Natural killer cell treated with Interleukin-12 subunit alpha and Interleukin-12 subunit beta and Interleukin-15 and Interleukin-18, amount 100 ng/mL, for 72 hours (primary cell): ENCODE measurements at regions not wholly inside any gene's neighbourhood (a gene's known extent, or its start where the extent isn't known, plus 50 kb on each side); places are given as distances from the start of the nearest gene placed in this dataset.

ENCODE experiments used
- ATAC-seq, 2 donors: fragments of 150-1000 bp; cut with Tn5 transposase in 1 of 2; sonication (Bioruptor Pico), chemical (Tn5 transposase) in 1 of 2; 2 replicates each; pipeline ENCODE4 v1.10.0; 2021
- DNase-seq: peaks from one replicate; pipeline ENCODE4 v3.0.0; 2022; ENCODE audit warnings: low spot score
- H3K27ac Mint-ChIP-seq, 2 donors: 1 replicate in 1 of 2; 2 replicates in 1 of 2; pipeline ENCODE4 v1.8.0; 2022; ENCODE audit warnings: mixed read lengths in 2 of 2, mild to moderate bottlenecking in 1 of 2, moderate library complexity in 1 of 2
- H3K27me3 Mint-ChIP-seq, 2 donors: 1 replicate in 1 of 2; 2 replicates in 1 of 2; pipeline ENCODE4 v1.8.0; 2022; ENCODE audit warnings: mixed read lengths in 2 of 2
- H3K36me3 Mint-ChIP-seq: one replicate; pipeline ENCODE4 v1.8.0; 2022; ENCODE audit warnings: mixed read lengths
- H3K4me1 Mint-ChIP-seq, 2 donors: 1 replicate in 1 of 2; 2 replicates in 1 of 2; pipeline ENCODE4 v1.8.0; 2022; ENCODE audit warnings: low read depth in 2 of 2, mixed read lengths in 2 of 2, mild to moderate bottlenecking in 1 of 2
- H3K4me3 Mint-ChIP-seq: one replicate; pipeline ENCODE4 v1.8.0; 2022; ENCODE audit warnings: mixed read lengths
- H3K9me3 Mint-ChIP-seq: 2 replicates; pipeline ENCODE4 v1.8.0; 2022; ENCODE audit warnings: mixed read lengths

DNA sequence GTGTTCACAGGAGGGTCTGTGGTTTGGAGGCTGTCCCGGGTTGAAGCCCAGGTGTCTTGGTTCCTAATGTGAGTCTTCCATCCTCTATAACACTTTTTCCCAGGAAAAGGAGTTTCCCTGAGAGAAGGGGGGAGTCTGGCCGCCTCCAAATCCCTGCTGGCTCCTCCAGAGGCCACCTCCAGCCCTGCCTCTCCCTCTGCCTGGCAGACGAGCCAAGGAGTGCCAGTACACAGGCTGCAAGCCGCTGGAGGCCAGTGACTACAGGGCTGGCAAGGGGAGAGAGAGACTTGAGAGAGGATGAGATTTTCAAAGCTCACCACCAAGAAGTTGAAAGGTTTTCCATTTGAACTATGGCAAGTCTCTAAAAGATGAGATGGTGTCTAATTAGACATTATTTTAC is 154.2 kb upstream of the ID2 start:
- H3K36me3 Mint-ChIP-seq = peaks cover 18% of the 10 kb centered on the region
- H3K9me3 Mint-ChIP-seq = peaks cover 8% of the 10 kb centered on the region
- no peak for ATAC-seq
- H3K27ac Mint-ChIP-seq = peak overlapping the region in 1 of 2 donors; percentile 83
- no peak overlapping the region for H3K4me3 Mint-ChIP-seq
- H3K4me1 Mint-ChIP-seq = peaks cover 54 to 58% of the 10 kb centered on the region in 2 donors
- no peak for DNase-seq
- no peaks in the 10 kb centered on the region for H3K27me3 Mint-ChIP-seq

DNA sequence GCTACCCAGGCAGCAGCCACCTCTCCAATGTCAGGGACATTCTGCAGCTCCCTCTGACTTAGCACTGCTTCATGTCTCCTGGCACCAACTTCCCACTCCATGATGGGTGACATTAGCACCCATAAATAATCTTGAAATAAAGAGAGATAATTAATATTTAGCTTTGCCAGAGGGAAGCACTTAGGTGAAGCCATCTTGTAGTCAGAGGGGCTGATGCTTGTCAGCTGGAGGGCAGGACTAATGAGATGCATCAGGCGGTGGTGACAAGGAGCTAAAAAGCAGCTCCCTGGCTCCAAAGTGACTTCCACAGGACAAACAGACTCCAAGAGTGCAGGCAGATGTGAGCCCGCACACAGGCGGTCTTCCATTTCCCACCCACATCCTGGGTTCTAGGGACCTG is 153.0 kb upstream of the ID2 start:
- H3K27ac Mint-ChIP-seq = peak overlapping the region; percentile 68 to 83
- peaks cover 18% of the 10 kb centered on the region for H3K36me3 Mint-ChIP-seq
- no peak for DNase-seq
- peaks cover 11% of the 10 kb centered on the region for H3K9me3 Mint-ChIP-seq
- peaks cover 42 to 51% of the 10 kb centered on the region in 2 donors for H3K4me1 Mint-ChIP-seq
- no peak overlapping the region for H3K4me3 Mint-ChIP-seq
- ATAC-seq = no peak
- H3K27me3 Mint-ChIP-seq = no peaks in the 10 kb centered on the region

DNA sequence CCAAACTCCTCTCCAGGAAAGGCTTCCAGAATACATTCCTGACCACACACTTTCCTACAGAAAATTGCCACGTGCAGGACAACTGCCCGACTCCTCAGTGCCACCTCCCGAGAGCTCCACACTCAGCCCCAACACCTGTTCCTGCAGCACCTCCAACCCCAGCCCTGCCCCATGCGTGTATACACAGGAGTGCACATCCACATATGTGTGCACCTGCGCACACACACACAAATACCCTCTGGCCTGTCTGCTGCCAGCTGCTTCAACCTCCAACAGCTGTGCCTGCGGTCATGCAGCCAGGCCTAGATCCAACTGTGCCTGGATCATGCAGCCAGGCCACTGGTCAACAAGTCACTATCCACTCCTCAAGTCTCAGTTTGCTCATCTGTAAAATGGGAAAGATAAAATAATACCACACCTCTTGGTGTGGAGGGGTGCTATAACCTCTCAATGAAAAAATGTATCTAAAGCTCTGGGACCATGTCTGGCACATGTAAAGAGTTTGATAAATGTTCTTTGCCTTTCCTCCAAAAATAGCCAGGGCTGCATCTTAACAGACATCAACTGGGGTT is 152.1 kb upstream of the ID2 start:
- Mint-ChIP-seq H3K27ac (peak overlapping the region; percentile 38 to 48), H3K9me3 (peaks cover 11% of the 10 kb centered on the region)
- no peak for ATAC-seq

DNA sequence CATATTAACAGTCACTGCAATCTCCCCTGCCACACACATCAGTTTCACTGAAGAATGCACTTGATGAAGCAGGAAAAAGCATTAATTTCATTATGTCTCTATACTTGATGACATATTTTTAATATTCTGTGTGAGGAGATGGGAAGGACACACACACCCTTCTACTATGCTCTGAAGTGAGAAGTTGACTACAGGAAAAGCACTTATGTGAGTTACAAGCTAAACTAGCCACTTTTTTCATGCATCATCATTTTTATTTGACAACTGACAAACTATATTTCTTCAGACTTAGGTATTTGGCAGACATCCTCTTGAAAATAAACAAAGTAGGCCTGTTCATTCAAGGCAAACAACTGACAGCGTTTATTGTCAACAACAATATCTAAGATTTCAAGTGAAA is 150.4 kb upstream of the ID2 start:
- ATAC-seq (no peak), DNase-seq (no peak)
- H3K4me1 Mint-ChIP-seq = peaks cover 32 to 45% of the 10 kb centered on the region in 2 donors
- H3K4me3 Mint-ChIP-seq = no peak overlapping the region
- no peak overlapping the region for H3K27ac Mint-ChIP-seq
- H3K27me3 Mint-ChIP-seq = no peaks in the 10 kb centered on the region
- peaks cover 11% of the 10 kb centered on the region for H3K9me3 Mint-ChIP-seq
- peaks cover 18% of the 10 kb centered on the region for H3K36me3 Mint-ChIP-seq

More for the DNA sequence above, 152.1 kb upstream of the ID2 start:
- DNase-seq = no peak
- no peak overlapping the region for H3K4me3 Mint-ChIP-seq
- peaks cover 18% of the 10 kb centered on the region for H3K36me3 Mint-ChIP-seq
- H3K4me1 Mint-ChIP-seq = peaks cover 34 to 45% of the 10 kb centered on the region in 2 donors
- no peaks in the 10 kb centered on the region for H3K27me3 Mint-ChIP-seq

DNA sequence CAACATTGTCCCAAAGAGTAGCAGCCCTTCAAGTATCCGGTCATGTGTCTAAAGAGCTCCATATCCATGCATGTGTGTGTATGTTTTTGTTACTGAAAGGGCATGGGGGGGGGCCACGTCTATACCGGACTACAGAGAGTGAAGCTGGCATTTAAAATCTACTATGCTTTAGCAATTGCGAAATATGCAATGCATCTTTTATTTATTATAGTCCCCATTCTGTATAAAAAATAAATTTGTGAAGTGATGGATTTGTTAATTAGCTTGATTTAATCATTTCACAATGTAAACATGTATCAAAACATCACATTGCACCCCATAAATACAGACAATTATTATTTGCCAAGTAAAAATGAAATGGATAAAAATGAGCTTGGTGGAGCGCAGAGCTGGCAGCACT is 149.4 kb upstream of the ID2 start:
- Mint-ChIP-seq H3K9me3 (peaks cover 11% of the 10 kb centered on the region), H3K4me3 (no peak overlapping the region), H3K4me1 (peaks cover 35 to 48% of the 10 kb centered on the region in 2 donors), H3K27me3 (no peaks in the 10 kb centered on the region), H3K36me3 (peaks cover 18% of the 10 kb centered on the region), H3K27ac (peak overlapping the region in 1 of 2 donors; percentile 70)
- ATAC-seq (no peak), DNase-seq (no peak)

DNA sequence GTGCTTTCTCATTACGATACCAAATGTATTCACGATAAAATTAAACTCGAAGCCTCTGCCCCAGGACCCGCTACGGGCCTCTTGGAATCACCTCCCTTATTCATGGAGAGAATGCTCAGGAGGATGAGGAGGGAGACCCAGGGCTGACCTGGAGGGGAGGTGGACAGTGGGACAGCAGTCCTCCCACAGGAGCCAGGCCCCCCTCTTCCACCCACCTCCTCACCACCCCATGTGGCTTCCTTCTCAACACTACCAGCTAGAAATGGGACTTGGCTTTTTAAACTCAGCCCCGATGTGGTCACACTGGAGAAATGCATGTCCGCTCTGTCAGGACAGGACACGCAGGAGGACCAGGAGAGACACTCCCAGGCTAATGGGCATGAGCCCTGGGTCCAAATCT is 147.9 kb upstream of the ID2 start:
- Mint-ChIP-seq H3K9me3 (peaks cover 11% of the 10 kb centered on the region), H3K27ac (peak overlapping the region in 1 of 2 donors; percentile 60), H3K4me1 (peaks cover 37 to 49% of the 10 kb centered on the region in 2 donors), H3K36me3 (peaks cover 18% of the 10 kb centered on the region), H3K27me3 (no peaks in the 10 kb centered on the region), H3K4me3 (no peak overlapping the region)
- ATAC-seq (no peak), DNase-seq (no peak)

DNA sequence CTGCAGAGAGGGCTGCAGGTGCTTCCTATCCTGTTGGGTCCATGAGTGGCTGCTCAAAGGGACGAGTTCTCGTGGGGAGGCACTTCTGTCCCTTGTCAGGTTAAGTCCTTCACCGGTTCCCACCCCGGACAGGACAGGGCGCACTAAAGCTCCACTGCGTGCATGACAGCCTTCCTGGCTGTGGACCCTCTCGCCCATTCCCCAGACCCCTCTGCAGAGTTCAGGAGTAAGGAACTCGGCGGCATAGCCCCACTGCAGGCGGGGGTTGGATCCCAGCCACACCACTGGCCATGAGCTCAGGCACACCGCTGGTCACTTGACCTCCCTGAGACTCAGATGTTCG is 147.5 kb upstream of the ID2 start:
- no peak overlapping the region for H3K4me3 Mint-ChIP-seq
- peaks cover 18% of the 10 kb centered on the region for H3K36me3 Mint-ChIP-seq
- no peak overlapping the region for H3K27ac Mint-ChIP-seq
- DNase-seq (no peak), ATAC-seq (no peak)
- peaks cover 11% of the 10 kb centered on the region for H3K9me3 Mint-ChIP-seq
- peaks cover 40 to 51% of the 10 kb centered on the region in 2 donors for H3K4me1 Mint-ChIP-seq
- H3K27me3 Mint-ChIP-seq = no peaks in the 10 kb centered on the region

DNA sequence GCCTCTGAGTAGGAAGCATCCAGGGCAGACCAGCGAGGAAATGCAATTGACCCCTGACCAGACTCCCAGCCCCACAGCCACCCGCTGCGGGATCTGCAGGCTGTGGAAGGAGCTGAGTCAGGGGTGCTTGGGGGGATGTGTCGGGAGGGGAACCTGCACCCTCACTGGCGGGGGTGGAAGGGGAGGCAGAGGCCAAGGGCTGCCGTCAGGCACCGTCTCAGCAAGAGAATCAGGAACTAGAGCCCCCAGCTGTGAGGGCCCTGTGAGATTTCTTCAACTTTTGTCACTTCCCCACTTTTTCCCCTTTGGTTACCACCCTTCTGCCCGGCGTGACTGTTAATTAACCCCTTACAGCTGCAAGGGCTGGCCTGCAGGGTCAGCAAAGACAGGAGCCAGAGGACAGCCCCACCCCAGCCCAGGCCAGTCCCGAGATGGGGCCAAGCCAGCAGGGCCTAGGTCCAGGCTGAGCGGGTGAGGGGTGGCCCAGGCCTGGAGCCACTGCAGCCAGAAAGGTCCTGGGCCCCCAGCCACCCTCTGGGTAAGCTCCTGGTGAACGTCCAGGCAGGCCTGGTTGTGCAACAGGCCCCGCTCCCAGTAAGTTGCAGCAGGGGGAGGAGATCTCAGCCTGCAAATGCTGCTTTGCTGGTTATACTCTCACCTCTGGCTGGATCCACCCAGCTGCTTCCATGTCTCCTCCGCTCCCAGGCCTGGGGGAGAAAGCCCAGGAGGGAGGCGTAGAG is 147.0 kb upstream of the ID2 start:
- Mint-ChIP-seq H3K4me3 (no peak overlapping the region), H3K27ac (peak overlapping the region in 1 of 2 donors; percentile 96), H3K9me3 (peaks cover 11% of the 10 kb centered on the region), H3K36me3 (peaks cover 18% of the 10 kb centered on the region), H3K27me3 (no peaks in the 10 kb centered on the region), H3K4me1 (peaks cover 40 to 53% of the 10 kb centered on the region in 2 donors)
- ATAC-seq (peak; percentile 35 to 73), DNase-seq (peak; percentile 71)

DNA sequence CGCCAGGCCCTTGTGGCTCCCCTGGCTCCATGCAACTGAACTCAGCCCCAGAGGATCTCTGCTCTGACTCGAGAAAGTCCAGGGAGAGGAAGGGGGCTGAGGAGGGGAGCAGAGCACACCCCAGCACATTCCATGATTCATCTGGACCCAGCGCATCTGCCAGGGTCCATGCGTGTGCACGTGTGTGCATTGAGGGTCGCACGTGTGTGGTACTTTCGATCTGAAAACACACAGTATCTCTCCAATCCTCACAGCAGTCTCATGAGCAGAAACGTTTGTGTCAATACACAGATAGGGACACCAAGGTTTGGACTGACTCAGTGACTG is 146.4 kb upstream of the ID2 start:
- ATAC-seq = peak; percentile 10 to 55
- H3K4me3 Mint-ChIP-seq = peak overlapping the region; percentile 47
- peak overlapping the region; percentile 71 to 96 for H3K27ac Mint-ChIP-seq
- peaks cover 11% of the 10 kb centered on the region for H3K9me3 Mint-ChIP-seq
- peaks cover 18% of the 10 kb centered on the region for H3K36me3 Mint-ChIP-seq
- H3K27me3 Mint-ChIP-seq = no peaks in the 10 kb centered on the region
- H3K4me1 Mint-ChIP-seq = peaks cover 44 to 56% of the 10 kb centered on the region in 2 donors
- DNase-seq = no peak

DNA sequence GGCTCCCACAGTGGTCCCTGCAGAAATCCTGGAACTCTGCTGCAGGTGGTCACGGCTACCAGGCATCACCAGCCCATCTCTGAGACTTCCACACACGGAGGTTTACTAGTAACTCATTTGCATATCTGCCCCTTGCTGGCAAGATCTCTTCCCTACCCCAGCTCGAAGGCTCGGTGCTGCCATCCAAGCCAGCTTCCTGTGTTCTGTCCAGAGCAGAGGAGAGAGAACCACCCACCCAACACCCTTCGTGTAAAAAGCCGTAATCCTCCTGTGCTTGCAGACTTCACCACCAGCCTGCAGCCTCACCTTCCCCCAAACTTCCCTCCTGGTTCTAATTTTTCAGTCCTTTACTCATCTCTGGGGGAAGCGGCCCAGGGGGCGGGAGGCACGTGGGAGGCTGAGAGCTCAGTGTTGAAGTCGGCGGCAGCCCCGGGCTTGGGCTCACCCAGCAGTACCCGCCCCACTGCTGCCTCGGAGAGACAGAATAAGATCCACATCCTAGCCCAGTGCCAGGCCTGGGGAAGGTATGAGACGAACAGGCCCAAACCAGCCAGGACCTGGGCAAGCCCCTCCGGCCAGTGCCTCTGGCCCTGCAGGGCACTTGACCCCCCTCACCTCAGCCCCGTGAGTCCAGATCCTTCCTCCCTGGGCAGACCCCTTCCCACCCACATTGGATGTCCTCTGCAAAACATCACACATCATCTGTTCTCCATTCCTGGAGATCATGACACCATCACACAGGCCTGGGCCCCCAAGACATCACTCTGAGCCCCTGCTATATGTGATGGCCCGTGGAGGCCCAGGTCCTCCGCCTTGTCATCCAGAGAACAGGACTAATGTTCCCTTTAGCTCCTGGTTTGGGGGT is 145.8 kb upstream of the ID2 start:
- DNase-seq = peak; percentile 66
- H3K36me3 Mint-ChIP-seq = peaks cover 13% of the 10 kb centered on the region
- peak overlapping the region; percentile 47 for H3K4me3 Mint-ChIP-seq
- peaks cover 9% of the 10 kb centered on the region for H3K9me3 Mint-ChIP-seq
- peak overlapping the region; percentile 71 to 96 for H3K27ac Mint-ChIP-seq
- ATAC-seq = peak; percentile 50 to 77
- H3K27me3 Mint-ChIP-seq = no peaks in the 10 kb centered on the region
- peaks cover 51 to 62% of the 10 kb centered on the region in 2 donors for H3K4me1 Mint-ChIP-seq

DNA sequence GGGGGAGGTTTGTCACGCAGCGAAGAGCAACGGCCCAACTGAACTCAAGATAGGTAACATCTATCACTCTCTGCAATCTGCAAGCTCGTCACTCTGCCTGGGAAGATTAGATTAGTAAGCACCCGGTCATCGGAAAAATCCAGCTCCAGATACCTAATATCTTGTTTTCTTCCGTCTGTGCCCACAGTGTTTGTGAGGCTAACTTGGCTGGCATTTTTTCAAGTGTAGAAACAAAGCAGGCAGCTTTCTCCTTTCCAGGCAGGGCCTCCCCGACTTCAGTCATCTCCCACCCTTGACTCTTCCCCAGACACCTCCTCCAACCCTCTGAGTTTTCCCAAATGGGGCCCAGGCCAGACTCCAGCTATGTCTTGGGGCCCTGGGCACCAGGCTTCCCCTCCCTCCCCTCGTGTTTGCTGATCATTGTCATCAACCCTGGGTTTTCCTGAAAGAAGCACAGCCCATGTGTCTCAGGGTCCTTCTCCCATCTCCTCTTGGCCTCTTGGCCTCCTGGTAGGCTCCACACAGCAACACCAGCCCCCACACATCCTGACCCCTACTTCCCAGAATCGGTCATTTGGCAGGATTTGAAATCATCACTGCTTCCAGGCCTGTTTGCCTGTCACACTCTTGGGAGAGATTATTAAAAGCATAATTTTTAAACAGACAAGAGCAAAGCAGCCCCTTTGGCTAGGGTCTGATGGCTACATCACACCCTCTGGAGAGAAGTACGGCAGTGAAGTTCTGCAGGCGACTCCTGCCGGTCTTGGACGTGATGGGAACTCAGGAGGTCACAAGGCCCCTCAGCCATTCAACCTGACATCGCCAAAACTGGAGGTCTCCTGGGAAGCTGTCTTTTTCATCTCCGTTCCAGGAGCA is 144.9 kb upstream of the ID2 start:
- DNase-seq = peak; percentile 23
- no peaks in the 10 kb centered on the region for H3K27me3 Mint-ChIP-seq
- ATAC-seq = no peak
- peaks cover 5% of the 10 kb centered on the region for H3K36me3 Mint-ChIP-seq
- peak overlapping the region; percentile 71 to 96 for H3K27ac Mint-ChIP-seq
- peak overlapping the region; percentile 47 for H3K4me3 Mint-ChIP-seq
- H3K9me3 Mint-ChIP-seq = peaks cover 7% of the 10 kb centered on the region
- H3K4me1 Mint-ChIP-seq = peaks cover 59 to 67% of the 10 kb centered on the region in 2 donors

DNA sequence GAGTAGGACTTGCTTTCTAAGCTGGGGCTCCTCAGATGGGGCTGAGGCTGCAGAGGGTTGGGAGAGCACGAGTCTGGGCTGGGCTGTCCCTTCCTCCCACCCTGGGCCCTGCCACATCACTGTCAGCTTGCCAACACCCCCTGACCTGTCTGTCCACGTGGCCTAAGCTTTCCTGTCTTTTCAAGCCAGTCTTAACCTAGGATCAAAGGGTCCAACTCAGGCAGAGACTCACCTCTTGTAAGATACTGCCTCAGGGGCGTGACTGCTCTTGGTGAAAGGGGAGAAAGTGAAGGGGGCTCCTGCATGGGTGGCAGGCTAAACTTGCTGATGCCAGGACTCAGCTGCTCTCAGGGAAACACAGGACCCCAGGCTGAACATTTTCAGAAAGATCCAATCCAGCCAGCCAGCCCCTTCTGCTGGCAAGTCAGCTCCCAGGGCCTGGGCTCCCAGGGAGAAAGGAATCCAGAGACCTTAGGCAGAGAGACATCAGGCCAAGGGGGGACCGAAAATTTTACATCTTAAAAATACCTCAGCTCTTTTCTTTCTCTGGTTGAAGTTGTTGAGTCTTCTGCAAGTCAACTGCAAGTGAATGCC is 144.2 kb upstream of the ID2 start:
- H3K27me3 Mint-ChIP-seq = no peaks in the 10 kb centered on the region
- H3K27ac Mint-ChIP-seq = peak overlapping the region; percentile 71 to 96
- peak overlapping the region; percentile 31 for H3K4me3 Mint-ChIP-seq
- no peaks in the 10 kb centered on the region for H3K36me3 Mint-ChIP-seq
- H3K4me1 Mint-ChIP-seq = peaks cover 67 to 72% of the 10 kb centered on the region in 2 donors
- DNase-seq (peak; percentile 39), ATAC-seq (no peak)
- H3K9me3 Mint-ChIP-seq = peaks cover 3% of the 10 kb centered on the region

DNA sequence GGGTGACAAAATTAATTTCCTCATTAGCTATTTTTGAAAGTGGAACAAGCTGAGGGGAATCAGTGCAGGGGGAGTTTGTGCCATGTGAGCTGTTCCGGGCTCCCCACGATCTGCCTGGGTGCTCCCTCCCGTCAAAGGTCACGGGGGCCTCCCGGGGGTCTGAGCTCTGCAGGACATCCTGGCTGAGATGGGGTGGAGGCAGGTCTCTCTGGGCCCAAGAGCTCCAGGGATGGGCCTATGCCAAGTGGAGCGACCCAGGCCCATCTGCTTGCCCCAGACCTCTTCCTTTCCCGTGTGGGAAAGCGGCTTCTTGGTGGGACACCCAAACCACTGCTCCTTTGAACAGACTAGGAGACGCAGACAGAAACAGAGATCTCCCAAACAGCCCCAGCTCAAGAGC is 143.3 kb upstream of the ID2 start:
- Mint-ChIP-seq H3K4me1 (peaks cover 74 to 79% of the 10 kb centered on the region in 2 donors), H3K36me3 (no peaks in the 10 kb centered on the region), H3K27ac (peak overlapping the region; percentile 71 to 96), H3K27me3 (no peaks in the 10 kb centered on the region), H3K4me3 (peak overlapping the region; percentile 31), H3K9me3 (no peaks in the 10 kb centered on the region)
- ATAC-seq = no peak
- DNase-seq = peak; percentile 23
